WI38 (cell line): ENCODE measurements at regions not wholly inside any gene's neighbourhood (a gene's known extent, or its start where the extent isn't known, plus 50 kb on each side); places are given as distances from the start of the nearest gene placed in this dataset.

ENCODE experiments used
- H3K4me3 ChIP-seq: 2 replicates; pipeline ENCODE4 v1.5.1; 2011; ENCODE audit warnings: low read depth, mild to moderate bottlenecking, control low read depth, low read length
- CTCF ChIP-seq: IDR thresholded peaks from 2 replicates; pipeline ENCODE4 v1.5.1; 2012; ENCODE audit warnings: low read depth, mild to moderate bottlenecking, control low read depth, low read length

GRCh38 chr9:108803428-108804065 is 52.2 kb downstream of the ACTL7B start:
- no peak for TF ChIP-seq CTCF

GRCh38 chr9:108802967-108803366 is 52.8 kb downstream of the ACTL7B start:
- no peak overlapping the region for H3K4me3 ChIP-seq
- no peak for TF ChIP-seq CTCF

More at GRCh38 chr9:108803428-108804065, 52.2 kb downstream of the ACTL7B start:
- no peak overlapping the region for H3K4me3 ChIP-seq

GRCh38 chr9:108801949-108802348 is 53.8 kb downstream of the ACTL7B start:
- no peak for TF ChIP-seq CTCF
- no peak overlapping the region for H3K4me3 ChIP-seq

GRCh38 chr9:108800632-108801099 is 55.1 kb downstream of the ACTL7B start:
- no peak for TF ChIP-seq CTCF
- H3K4me3 ChIP-seq, result no peak overlapping the region

- TF ChIP-seq CTCF, result no peak
- no peak overlapping the region for H3K4me3 ChIP-seq
Measured at GRCh38 chr9:108793573-108793972, 62.2 kb downstream of the ACTL7B start.

GRCh38 chr9:108789742-108790141 is 66.0 kb downstream of the ACTL7B start:
- no peak for TF ChIP-seq CTCF

GRCh38 chr9:108787690-108788048 is 68.1 kb downstream of the ACTL7B start:
- no peak for TF ChIP-seq CTCF

More at GRCh38 chr9:108789742-108790141, 66.0 kb downstream of the ACTL7B start:
- H3K4me3 ChIP-seq, result no peak overlapping the region

More at GRCh38 chr9:108787690-108788048, 68.1 kb downstream of the ACTL7B start:
- H3K4me3 ChIP-seq, result no peak overlapping the region
